Gastroesophageal sphincter (tissue), 3 donors: ENCODE measurements at regions not wholly inside any gene's neighbourhood (a gene's known extent, or its start where the extent isn't known, plus 50 kb on each side); places are given as distances from the start of the nearest gene placed in this dataset.

Source experiments
- EP300 ChIP-seq: sonication (generic); formaldehyde crosslinking; IDR thresholded peaks from one replicate; pipeline ENCODE4 v1.6.1; 2017; ENCODE audit warnings: antibody characterized with exemption, mild to moderate bottlenecking
- POLR2A ChIP-seq, 2 donors: fragments of 450-650 bp; IDR thresholded peaks; one replicate each; pipeline ENCODE4 v1.6.1; 2017; ENCODE audit warnings: antibody characterized with exemption in 2 of 2, mild to moderate bottlenecking in 2 of 2, moderate library complexity in 1 of 2
- POLR2AphosphoS5 ChIP-seq: sonication (generic); formaldehyde crosslinking; IDR thresholded peaks from one replicate; pipeline ENCODE4 v1.6.1; 2017; ENCODE audit warnings: antibody characterized with exemption
- TF ChIP-seq, protein P1 (sequence below), 4 experiments: fragments of 200-600 bp in 2 of 4; fragments of 450-650 bp in 2 of 4; sonication (generic) in 1 of 4; IDR thresholded peaks; one replicate each; pipeline ENCODE4 v1.5.1; 2017 to 2019; ENCODE audit warnings: antibody characterized with exemption in 4 of 4, mild to moderate bottlenecking in 2 of 4, moderate library complexity in 2 of 4

DNA sequence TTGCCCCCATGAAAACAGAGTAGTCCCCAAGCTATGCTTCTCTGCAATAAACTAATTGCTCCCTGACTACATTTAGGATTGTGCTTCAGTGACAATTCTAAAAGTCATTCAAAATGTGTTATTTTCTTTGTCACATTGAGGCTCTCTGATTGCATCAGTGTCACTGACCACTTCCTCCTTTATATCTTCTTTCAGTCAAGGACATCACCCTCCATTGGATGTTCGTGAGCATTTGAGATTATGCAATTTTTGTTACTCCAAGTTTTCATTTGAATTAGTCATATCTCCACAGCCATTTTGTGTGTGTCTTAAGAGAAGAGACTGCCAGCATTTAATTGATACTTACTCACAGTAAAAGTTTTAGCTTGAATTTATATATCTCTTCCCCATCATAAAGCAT, 780.8 kb upstream of the GCFC2 start:
- TF ChIP-seq POLR2A (IDR thresholded peaks at IDR 0.05) (no peak), EP300 (no peak), POLR2AphosphoS5 (no peak)
- TF ChIP-seq, protein P1, sequence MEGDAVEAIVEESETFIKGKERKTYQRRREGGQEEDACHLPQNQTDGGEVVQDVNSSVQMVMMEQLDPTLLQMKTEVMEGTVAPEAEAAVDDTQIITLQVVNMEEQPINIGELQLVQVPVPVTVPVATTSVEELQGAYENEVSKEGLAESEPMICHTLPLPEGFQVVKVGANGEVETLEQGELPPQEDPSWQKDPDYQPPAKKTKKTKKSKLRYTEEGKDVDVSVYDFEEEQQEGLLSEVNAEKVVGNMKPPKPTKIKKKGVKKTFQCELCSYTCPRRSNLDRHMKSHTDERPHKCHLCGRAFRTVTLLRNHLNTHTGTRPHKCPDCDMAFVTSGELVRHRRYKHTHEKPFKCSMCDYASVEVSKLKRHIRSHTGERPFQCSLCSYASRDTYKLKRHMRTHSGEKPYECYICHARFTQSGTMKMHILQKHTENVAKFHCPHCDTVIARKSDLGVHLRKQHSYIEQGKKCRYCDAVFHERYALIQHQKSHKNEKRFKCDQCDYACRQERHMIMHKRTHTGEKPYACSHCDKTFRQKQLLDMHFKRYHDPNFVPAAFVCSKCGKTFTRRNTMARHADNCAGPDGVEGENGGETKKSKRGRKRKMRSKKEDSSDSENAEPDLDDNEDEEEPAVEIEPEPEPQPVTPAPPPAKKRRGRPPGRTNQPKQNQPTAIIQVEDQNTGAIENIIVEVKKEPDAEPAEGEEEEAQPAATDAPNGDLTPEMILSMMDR (IDR thresholded peaks at IDR 0.05), result no peak
